ENCODE measurements at regions not wholly inside any gene's neighbourhood (a gene's known extent, or its start where the extent isn't known, plus 50 kb on each side); places are given as distances from the start of the nearest gene placed in this dataset.

DNA sequence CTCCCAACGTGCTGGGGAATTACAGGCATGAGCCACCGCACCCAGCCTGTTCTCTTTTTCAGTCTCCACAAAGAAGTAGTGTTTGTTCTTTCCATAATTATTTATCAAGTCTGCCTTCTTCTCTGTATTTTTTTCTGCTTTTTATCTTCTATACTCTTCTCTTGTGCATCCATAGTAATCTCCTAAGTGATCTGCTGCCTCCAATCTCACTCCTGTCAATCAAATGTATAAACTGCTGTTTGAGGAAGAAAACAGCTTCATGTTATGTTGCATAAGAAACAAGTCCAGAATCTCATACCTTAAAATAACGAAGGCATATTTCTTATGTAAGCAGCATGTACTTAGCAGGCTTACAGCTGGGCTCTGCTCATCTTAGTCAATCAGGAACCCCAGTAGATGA, 801.6 kb upstream of the NR2F2 start:
- H3K27ac ChIP-seq (ENCODE audit: low read length): no peak overlapping the region
- no peak overlapping the region for H3K4me3 ChIP-seq (ENCODE audit: low read depth in 1 of 2, low read length in 2 of 2)
- no peaks in the 10 kb centered on the region for H3K36me3 ChIP-seq (ENCODE audit: control insufficient read depth in 1 of 2, insufficient read depth in 2 of 2, low read length in 2 of 2)
- H3K9me3 ChIP-seq (ENCODE audit: control insufficient read depth in 1 of 2, low read length in 2 of 2): no peaks in the 10 kb centered on the region
- H3K27me3 ChIP-seq (ENCODE audit: low read depth, low read length): no peaks in the 10 kb centered on the region
- no peaks in the 10 kb centered on the region for H3K4me1 ChIP-seq (ENCODE audit: control insufficient read depth in 1 of 2, insufficient read depth in 2 of 2, low read length in 2 of 2)

DNA sequence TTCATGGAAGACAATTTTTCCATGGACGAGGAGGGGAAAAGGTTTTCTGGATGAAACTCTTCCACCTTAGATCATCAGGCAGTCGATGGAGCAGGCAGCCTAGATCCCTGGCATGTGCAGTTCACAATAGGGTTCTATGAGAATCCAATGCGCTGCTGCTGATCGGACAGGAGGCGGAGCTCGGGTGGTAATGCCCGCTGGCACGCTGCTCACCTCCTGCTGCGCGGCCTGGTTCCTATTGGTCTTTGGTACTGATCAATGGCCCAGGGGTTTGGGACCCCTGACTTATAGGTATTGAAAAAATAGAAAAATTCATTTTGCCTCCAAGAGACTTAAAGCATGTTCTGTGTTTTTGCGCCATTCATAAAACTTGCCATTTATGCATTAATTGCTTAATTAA, 793.9 kb upstream of the NR2F2 start:
- no peaks in the 10 kb centered on the region for H3K4me1 ChIP-seq (ENCODE audit: control insufficient read depth in 1 of 2, insufficient read depth in 2 of 2, low read length in 2 of 2)
- H3K27me3 ChIP-seq (ENCODE audit: low read depth, low read length): no peaks in the 10 kb centered on the region
- no peaks in the 10 kb centered on the region for H3K36me3 ChIP-seq (ENCODE audit: control insufficient read depth in 1 of 2, insufficient read depth in 2 of 2, low read length in 2 of 2)
- no peak overlapping the region for H3K4me3 ChIP-seq (ENCODE audit: low read depth in 1 of 2, low read length in 2 of 2)
- H3K9me3 ChIP-seq (ENCODE audit: control insufficient read depth in 1 of 2, low read length in 2 of 2): no peaks in the 10 kb centered on the region
- H3K27ac ChIP-seq (ENCODE audit: low read length): no peak overlapping the region

DNA sequence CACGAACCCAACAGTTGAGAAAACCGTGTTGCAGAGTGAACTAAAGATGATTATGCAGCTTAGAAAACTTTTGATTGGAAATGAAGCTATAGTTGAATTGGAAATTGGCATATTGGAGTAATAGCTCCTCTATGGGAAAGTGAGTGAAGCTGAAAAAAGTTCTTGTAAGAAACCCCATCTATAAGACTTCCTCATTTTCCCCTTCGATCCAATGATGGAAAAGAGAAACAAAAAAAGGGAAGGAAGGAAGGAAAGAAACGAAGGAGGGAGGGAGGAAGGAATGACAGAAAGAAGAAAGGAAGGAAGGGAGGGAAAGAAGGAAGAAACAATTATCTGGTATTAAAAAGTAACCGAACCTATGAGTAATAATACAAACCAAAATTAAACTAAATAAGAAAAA, 791.8 kb upstream of the NR2F2 start:
- Histone ChIP-seq H3K27me3 (ENCODE audit: low read depth, low read length) (no peaks in the 10 kb centered on the region), H3K36me3 (ENCODE audit: control insufficient read depth in 1 of 2, insufficient read depth in 2 of 2, low read length in 2 of 2) (no peaks in the 10 kb centered on the region)

DNA sequence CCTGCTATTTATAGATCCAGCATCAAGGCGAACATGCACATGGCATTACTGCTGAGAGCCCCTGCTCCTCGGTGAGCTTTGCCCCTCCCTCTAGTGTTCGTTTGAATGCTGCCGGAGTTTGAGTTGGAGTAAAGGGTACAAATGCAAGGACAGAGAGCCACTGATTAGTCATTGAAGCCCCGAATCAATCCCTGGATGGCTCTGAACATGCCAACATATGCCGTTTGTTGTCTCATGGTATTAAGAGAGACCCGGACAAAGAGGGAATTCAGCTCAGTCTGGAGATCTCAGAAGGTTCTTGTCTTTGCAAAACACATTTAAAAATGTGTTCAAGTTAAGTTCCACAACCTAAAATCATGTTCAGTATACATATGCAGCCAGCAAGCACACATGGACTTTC, 789.2 kb upstream of the NR2F2 start:
- no peaks in the 10 kb centered on the region for H3K4me1 ChIP-seq (ENCODE audit: control insufficient read depth in 1 of 2, insufficient read depth in 2 of 2, low read length in 2 of 2)
- no peaks in the 10 kb centered on the region for H3K27me3 ChIP-seq (ENCODE audit: low read depth, low read length)
- H3K27ac ChIP-seq (ENCODE audit: low read length): no peak overlapping the region
- no peak overlapping the region for H3K4me3 ChIP-seq (ENCODE audit: low read depth in 1 of 2, low read length in 2 of 2)
- no peaks in the 10 kb centered on the region for H3K36me3 ChIP-seq (ENCODE audit: control insufficient read depth in 1 of 2, insufficient read depth in 2 of 2, low read length in 2 of 2)
- H3K9me3 ChIP-seq (ENCODE audit: control insufficient read depth in 1 of 2, low read length in 2 of 2): no peaks in the 10 kb centered on the region

More for the DNA sequence above, 791.8 kb upstream of the NR2F2 start:
- Histone ChIP-seq H3K4me1 (ENCODE audit: control insufficient read depth in 1 of 2, insufficient read depth in 2 of 2, low read length in 2 of 2) (no peaks in the 10 kb centered on the region), H3K9me3 (ENCODE audit: control insufficient read depth in 1 of 2, low read length in 2 of 2) (no peaks in the 10 kb centered on the region), H3K4me3 (ENCODE audit: low read depth in 1 of 2, low read length in 2 of 2) (no peak overlapping the region), H3K27ac (ENCODE audit: low read length) (no peak overlapping the region)

DNA sequence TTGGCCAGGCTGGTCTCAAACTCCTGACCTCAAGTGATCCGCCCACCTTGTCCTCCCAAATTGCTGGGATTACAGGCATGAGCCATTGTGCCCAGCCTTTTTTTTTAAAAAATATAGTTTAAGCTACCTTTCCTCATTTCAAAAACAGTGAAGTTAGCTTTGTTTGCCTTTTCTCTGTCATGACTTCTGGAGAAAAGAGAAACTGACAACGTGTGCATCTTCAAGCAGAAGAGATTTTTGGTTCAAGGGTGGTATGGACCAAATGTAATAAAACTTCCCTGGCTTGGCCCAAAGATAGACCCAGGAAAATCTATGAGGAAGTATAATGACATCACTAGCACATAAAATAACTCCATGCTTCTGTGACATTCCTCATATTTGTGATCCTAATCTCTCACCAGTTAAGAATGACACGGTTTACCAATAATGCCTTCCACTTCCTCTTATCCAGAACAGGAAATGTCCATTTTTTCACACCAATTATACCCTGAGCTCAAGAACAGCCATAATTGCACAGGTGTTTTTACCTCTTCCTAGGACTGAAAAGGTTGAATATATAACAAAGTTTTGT, 781.2 kb upstream of the NR2F2 start:
- Histone ChIP-seq H3K4me1 (ENCODE audit: control insufficient read depth in 1 of 2, insufficient read depth in 2 of 2, low read length in 2 of 2) (no peaks in the 10 kb centered on the region), H3K27ac (ENCODE audit: low read length) (no peak overlapping the region)

DNA sequence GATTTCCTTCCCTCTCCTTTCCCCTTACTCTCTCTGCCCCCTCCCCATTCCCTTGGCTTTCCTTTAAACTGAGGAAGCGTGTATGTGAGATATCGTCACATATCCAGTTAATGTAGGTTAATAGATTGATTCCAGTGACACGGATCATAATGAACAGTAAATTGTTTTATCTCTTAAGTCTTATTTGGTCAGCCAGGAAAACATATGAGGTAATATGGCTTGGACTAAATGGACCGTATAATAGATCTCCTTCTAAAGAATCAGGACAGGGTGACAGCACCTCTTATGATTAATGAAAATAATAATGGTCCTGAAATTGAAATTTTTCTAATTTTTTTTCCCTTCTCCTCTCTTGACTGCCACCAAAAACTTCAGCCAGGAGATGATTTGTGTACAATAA, 779.8 kb upstream of the NR2F2 start:
- Histone ChIP-seq H3K27ac (ENCODE audit: low read length) (no peak overlapping the region), H3K4me3 (ENCODE audit: low read depth in 1 of 2, low read length in 2 of 2) (no peak overlapping the region), H3K27me3 (ENCODE audit: low read depth, low read length) (no peaks in the 10 kb centered on the region), H3K9me3 (ENCODE audit: control insufficient read depth in 1 of 2, low read length in 2 of 2) (no peaks in the 10 kb centered on the region), H3K4me1 (ENCODE audit: control insufficient read depth in 1 of 2, insufficient read depth in 2 of 2, low read length in 2 of 2) (no peaks in the 10 kb centered on the region), H3K36me3 (ENCODE audit: control insufficient read depth in 1 of 2, insufficient read depth in 2 of 2, low read length in 2 of 2) (no peaks in the 10 kb centered on the region)

More for the DNA sequence above, 781.2 kb upstream of the NR2F2 start:
- no peaks in the 10 kb centered on the region for H3K36me3 ChIP-seq (ENCODE audit: control insufficient read depth in 1 of 2, insufficient read depth in 2 of 2, low read length in 2 of 2)
- no peaks in the 10 kb centered on the region for H3K9me3 ChIP-seq (ENCODE audit: control insufficient read depth in 1 of 2, low read length in 2 of 2)
- H3K4me3 ChIP-seq (ENCODE audit: low read depth in 1 of 2, low read length in 2 of 2): no peak overlapping the region
- no peaks in the 10 kb centered on the region for H3K27me3 ChIP-seq (ENCODE audit: low read depth, low read length)

DNA sequence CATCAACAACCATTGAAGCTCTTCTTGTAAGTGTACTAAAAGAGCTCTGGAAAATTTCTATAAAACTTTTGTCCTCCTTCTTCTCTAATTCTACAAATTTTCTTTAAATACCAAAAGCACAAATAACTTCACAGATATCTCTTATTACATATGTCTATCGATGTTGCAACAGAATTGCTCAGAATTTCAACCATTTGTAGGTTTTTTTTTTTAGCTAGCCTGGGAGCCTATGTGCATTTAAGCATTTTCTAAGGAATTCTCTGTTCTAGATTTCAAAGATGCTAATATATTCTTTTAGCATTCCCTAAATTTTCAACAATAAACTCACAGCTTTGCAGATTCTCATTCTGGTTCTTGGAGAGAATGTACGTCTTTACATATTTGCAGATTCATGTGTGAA, 774.3 kb upstream of the NR2F2 start:
- Histone ChIP-seq H3K4me3 (ENCODE audit: low read depth in 1 of 2, low read length in 2 of 2) (no peak overlapping the region), H3K27me3 (ENCODE audit: low read depth, low read length) (no peaks in the 10 kb centered on the region), H3K36me3 (ENCODE audit: control insufficient read depth in 1 of 2, insufficient read depth in 2 of 2, low read length in 2 of 2) (no peaks in the 10 kb centered on the region), H3K9me3 (ENCODE audit: control insufficient read depth in 1 of 2, low read length in 2 of 2) (no peaks in the 10 kb centered on the region), H3K4me1 (ENCODE audit: control insufficient read depth in 1 of 2, insufficient read depth in 2 of 2, low read length in 2 of 2) (no peaks in the 10 kb centered on the region), H3K27ac (ENCODE audit: low read length) (no peak overlapping the region)

DNA sequence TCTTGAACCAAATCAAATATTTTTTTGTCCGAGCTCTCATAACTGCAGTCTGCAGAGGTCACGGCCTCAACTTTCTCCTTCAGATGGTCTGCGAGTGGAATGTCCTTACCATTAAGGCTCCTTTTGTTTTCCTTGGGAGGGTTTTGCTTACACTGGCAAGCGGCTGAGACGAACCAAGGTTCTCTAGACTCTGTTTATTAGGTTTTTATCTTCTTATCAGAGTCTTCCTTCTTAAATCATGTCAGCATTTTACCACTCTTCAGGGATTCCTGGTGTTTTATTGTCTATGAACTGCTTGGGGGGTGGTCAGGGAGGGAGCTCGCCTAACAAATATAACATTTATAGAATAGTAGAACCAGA, 773.7 kb upstream of the NR2F2 start:
- Histone ChIP-seq H3K9me3 (ENCODE audit: control insufficient read depth in 1 of 2, low read length in 2 of 2) (no peaks in the 10 kb centered on the region), H3K4me1 (ENCODE audit: control insufficient read depth in 1 of 2, insufficient read depth in 2 of 2, low read length in 2 of 2) (no peaks in the 10 kb centered on the region), H3K27ac (ENCODE audit: low read length) (peak overlapping the region; percentile 59), H3K27me3 (ENCODE audit: low read depth, low read length) (no peaks in the 10 kb centered on the region), H3K36me3 (ENCODE audit: control insufficient read depth in 1 of 2, insufficient read depth in 2 of 2, low read length in 2 of 2) (no peaks in the 10 kb centered on the region), H3K4me3 (ENCODE audit: low read depth in 1 of 2, low read length in 2 of 2) (no peak overlapping the region)

DNA sequence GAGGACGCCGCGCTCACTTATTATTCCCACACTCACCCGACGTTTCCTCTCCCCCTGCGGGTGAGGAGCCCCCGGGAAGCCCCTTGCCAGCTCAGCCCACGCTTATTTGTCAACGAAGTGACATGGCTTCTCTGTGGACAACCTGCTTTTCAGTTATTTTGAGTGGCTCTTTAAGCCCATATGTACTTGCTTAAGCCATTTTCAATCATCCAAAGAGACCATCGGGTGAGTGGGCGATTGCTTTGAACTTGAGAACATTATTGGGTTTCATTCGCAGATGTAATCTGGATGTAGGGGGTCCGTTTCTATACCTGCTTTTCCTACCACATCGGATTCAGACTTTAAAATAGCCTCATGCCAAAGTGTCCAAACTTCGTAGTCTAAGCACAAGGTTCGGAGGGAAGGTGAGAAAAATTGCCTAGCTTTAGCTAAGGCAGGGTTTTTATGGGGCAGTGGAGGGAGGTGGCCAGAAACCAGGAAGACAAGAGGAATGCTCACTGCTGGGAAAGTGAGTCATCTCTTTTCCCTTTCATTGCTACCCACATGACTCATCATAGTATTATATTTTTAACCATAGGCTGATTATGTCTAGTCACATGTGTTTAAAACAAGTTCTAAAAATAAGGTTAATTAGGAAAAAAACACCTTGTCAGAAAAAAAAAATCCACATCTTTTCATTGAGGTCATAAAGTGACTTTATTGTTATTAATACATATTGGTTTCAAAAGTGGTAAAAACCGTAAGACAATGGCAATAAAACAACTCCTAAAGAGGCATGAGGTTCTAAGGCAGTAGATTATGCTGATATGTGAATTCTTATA, 773.1 kb upstream of the NR2F2 start:
- H3K4me3 ChIP-seq (ENCODE audit: low read depth in 1 of 2, low read length in 2 of 2): no peak overlapping the region
- H3K27me3 ChIP-seq (ENCODE audit: low read depth, low read length): no peaks in the 10 kb centered on the region
- H3K27ac ChIP-seq (ENCODE audit: low read length): peak overlapping the region; percentile 59
- H3K36me3 ChIP-seq (ENCODE audit: control insufficient read depth in 1 of 2, insufficient read depth in 2 of 2, low read length in 2 of 2): no peaks in the 10 kb centered on the region
- H3K9me3 ChIP-seq (ENCODE audit: control insufficient read depth in 1 of 2, low read length in 2 of 2): no peaks in the 10 kb centered on the region
- no peaks in the 10 kb centered on the region for H3K4me1 ChIP-seq (ENCODE audit: control insufficient read depth in 1 of 2, insufficient read depth in 2 of 2, low read length in 2 of 2)

DNA sequence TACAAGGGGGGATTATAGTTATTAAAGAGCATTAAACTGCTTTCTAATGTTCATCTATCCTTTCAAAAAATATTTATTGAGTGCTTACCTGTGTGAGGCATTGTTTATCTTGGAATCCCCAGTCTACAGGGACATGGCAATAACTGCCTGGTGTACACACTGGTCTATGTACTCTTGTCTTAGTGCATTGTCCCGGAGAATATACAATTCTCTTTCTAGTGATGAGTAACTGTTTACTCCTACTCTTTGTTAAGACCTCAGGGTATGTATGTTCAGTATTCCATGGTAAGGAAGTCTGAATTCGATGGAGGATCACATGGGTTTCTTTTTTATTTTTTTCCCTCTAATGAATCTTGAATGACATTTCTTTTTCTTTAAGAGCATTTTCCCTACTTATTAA, 772.4 kb upstream of the NR2F2 start:
- H3K36me3 ChIP-seq (ENCODE audit: control insufficient read depth in 1 of 2, insufficient read depth in 2 of 2, low read length in 2 of 2): no peaks in the 10 kb centered on the region
- no peak overlapping the region for H3K4me3 ChIP-seq (ENCODE audit: low read depth in 1 of 2, low read length in 2 of 2)
- no peak overlapping the region for H3K27ac ChIP-seq (ENCODE audit: low read length)
- H3K4me1 ChIP-seq (ENCODE audit: control insufficient read depth in 1 of 2, insufficient read depth in 2 of 2, low read length in 2 of 2): no peaks in the 10 kb centered on the region
- H3K9me3 ChIP-seq (ENCODE audit: control insufficient read depth in 1 of 2, low read length in 2 of 2): no peaks in the 10 kb centered on the region
- no peaks in the 10 kb centered on the region for H3K27me3 ChIP-seq (ENCODE audit: low read depth, low read length)

DNA sequence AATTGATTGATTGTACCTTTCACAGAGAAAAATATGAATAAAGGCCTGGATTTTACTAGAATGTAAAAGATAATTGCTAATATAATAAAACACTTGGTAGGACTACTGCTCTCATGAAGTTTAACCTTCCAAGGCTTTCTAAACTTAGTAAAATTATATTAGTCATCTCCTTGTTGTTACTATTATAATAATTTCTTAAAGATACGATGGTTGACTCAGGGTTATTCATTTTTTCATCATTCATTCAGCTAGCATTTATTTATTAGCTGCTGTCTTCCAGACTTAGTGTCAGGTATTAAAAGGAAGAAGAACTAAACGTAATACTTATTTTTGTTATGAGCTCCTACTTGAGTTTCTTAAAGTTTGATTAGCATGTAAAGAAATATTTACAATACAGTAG, 771.6 kb upstream of the NR2F2 start:
- Histone ChIP-seq H3K27ac (ENCODE audit: low read length) (no peak overlapping the region), H3K4me1 (ENCODE audit: control insufficient read depth in 1 of 2, insufficient read depth in 2 of 2, low read length in 2 of 2) (no peaks in the 10 kb centered on the region)

DNA sequence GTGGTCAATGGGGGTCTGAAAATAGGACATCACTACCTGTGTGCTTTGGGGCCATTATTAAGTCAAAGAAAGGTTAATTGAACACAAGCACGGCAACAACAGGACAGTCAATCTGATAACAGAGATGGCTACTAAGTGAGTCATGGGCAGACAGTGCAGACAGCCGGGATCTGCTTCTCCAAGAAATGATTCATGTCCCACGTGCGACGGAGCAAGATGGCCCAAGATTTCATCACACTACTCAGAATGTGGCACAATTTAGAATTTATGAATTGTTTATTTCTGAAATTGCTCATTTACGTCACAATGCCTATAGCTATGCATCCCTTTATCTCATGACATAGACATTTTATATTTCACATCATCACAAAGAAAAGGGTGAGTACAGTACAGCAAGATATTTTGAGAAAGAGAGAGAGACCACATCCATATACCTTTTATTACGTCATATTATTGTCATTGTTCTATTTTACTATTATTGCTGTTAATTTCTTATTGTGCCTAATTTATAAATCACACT, 770.6 kb upstream of the NR2F2 start:
- Histone ChIP-seq H3K27ac (ENCODE audit: low read length) (no peak overlapping the region), H3K9me3 (ENCODE audit: control insufficient read depth in 1 of 2, low read length in 2 of 2) (no peaks in the 10 kb centered on the region), H3K4me3 (ENCODE audit: low read depth in 1 of 2, low read length in 2 of 2) (no peak overlapping the region), H3K4me1 (ENCODE audit: control insufficient read depth in 1 of 2, insufficient read depth in 2 of 2, low read length in 2 of 2) (no peaks in the 10 kb centered on the region), H3K36me3 (ENCODE audit: control insufficient read depth in 1 of 2, insufficient read depth in 2 of 2, low read length in 2 of 2) (no peaks in the 10 kb centered on the region), H3K27me3 (ENCODE audit: low read depth, low read length) (no peaks in the 10 kb centered on the region)

More for the DNA sequence above, 771.6 kb upstream of the NR2F2 start:
- H3K36me3 ChIP-seq (ENCODE audit: control insufficient read depth in 1 of 2, insufficient read depth in 2 of 2, low read length in 2 of 2): no peaks in the 10 kb centered on the region
- H3K4me3 ChIP-seq (ENCODE audit: low read depth in 1 of 2, low read length in 2 of 2): no peak overlapping the region
- no peaks in the 10 kb centered on the region for H3K9me3 ChIP-seq (ENCODE audit: control insufficient read depth in 1 of 2, low read length in 2 of 2)
- no peaks in the 10 kb centered on the region for H3K27me3 ChIP-seq (ENCODE audit: low read depth, low read length)
